ENCODE measurements at regions not wholly inside any gene's neighbourhood (a gene's known extent, or its start where the extent isn't known, plus 50 kb on each side); places are given as distances from the start of the nearest gene placed in this dataset.

- Histone ChIP-seq H3K27ac (replicated peaks) (no peak overlapping the region), H3K27me3 (ENCODE audit: insufficient read depth, poor library complexity, severe bottlenecking) (no peaks in the 10 kb centered on the region), H3K4me3 (replicated peaks; ENCODE audit: insufficient read depth, low read length) (no peak overlapping the region)
- DNase-seq (ENCODE audit: low read depth in 1 of 2, low spot score in 1 of 2): no peak
- TF ChIP-seq REST (IDR thresholded peaks at IDR 0.05; ENCODE audit: insufficient replicate concordance, low read depth) (no peak), CTCF (IDR thresholded peaks at IDR 0.05; ENCODE audit: insufficient read depth, low read length) (no peak), POLR2AphosphoS5 (IDR thresholded peaks at IDR 0.05; ENCODE audit: low read depth) (no peak), SPI1 (IDR thresholded peaks at IDR 0.05; ENCODE audit: borderline replicate concordance, low read depth) (no peak), GABPA (IDR thresholded peaks at IDR 0.05; ENCODE audit: low read depth) (no peak)
Observed at GRCh38 chr7:149644754-149645153, 128.6 kb downstream of the ZNF467 start.

- no peak for DNase-seq (ENCODE audit: low read depth in 1 of 2, low spot score in 1 of 2)
- Histone ChIP-seq H3K27ac (replicated peaks) (no peak overlapping the region), H3K27me3 (ENCODE audit: insufficient read depth, poor library complexity, severe bottlenecking) (no peaks in the 10 kb centered on the region), H3K4me3 (replicated peaks; ENCODE audit: insufficient read depth, low read length) (no peak overlapping the region)
- TF ChIP-seq REST (IDR thresholded peaks at IDR 0.05; ENCODE audit: insufficient replicate concordance, low read depth): no peak
- TF ChIP-seq GABPA (IDR thresholded peaks at IDR 0.05; ENCODE audit: low read depth): no peak
- TF ChIP-seq CTCF (IDR thresholded peaks at IDR 0.05; ENCODE audit: insufficient read depth, low read length): no peak
- no peak for TF ChIP-seq SPI1 (IDR thresholded peaks at IDR 0.05; ENCODE audit: borderline replicate concordance, low read depth)
- no peak for TF ChIP-seq POLR2AphosphoS5 (IDR thresholded peaks at IDR 0.05; ENCODE audit: low read depth)
Observed at GRCh38 chr7:149642589-149642988, 130.8 kb downstream of the ZNF467 start.

GRCh38 chr7:149638566-149639320, 134.6 kb downstream of the ZNF467 start:
- TF ChIP-seq CTCF (IDR thresholded peaks at IDR 0.05; ENCODE audit: insufficient read depth, low read length): no peak
- no peak for TF ChIP-seq POLR2AphosphoS5 (IDR thresholded peaks at IDR 0.05; ENCODE audit: low read depth)
- no peak for TF ChIP-seq SPI1 (IDR thresholded peaks at IDR 0.05; ENCODE audit: borderline replicate concordance, low read depth)
- TF ChIP-seq GABPA (IDR thresholded peaks at IDR 0.05; ENCODE audit: low read depth): no peak
- TF ChIP-seq REST (IDR thresholded peaks at IDR 0.05; ENCODE audit: insufficient replicate concordance, low read depth): no peak
- Histone ChIP-seq H3K4me3 (replicated peaks; ENCODE audit: insufficient read depth, low read length) (no peak overlapping the region), H3K27ac (replicated peaks) (no peak overlapping the region), H3K27me3 (ENCODE audit: insufficient read depth, poor library complexity, severe bottlenecking) (no peaks in the 10 kb centered on the region)
- DNase-seq (ENCODE audit: low read depth in 1 of 2, low spot score in 1 of 2): no peak
